IgD-negative memory B cell (primary cell): ENCODE measurements at regions not wholly inside any gene's neighbourhood (a gene's known extent, or its start where the extent isn't known, plus 50 kb on each side); places are given as distances from the start of the nearest gene placed in this dataset.
"Not testable (repeated sequence)": the region's sequence is repeated elsewhere in the genome, so short reads cannot be mapped to it uniquely, and the experiment has no call there.

ENCODE experiments used
- H3K27ac Mint-ChIP-seq, 3 donors: one replicate each; pipeline ENCODE4 v1.8.0; 2020 to 2022; ENCODE audit warnings: mild to moderate bottlenecking in 3 of 3, mixed read lengths in 3 of 3, moderate library complexity in 1 of 3
- H3K27me3 Mint-ChIP-seq: one replicate; pipeline ENCODE4 v1.8.0; 2021; ENCODE audit warnings: mixed read lengths
- H3K36me3 Mint-ChIP-seq: one replicate; pipeline ENCODE4 v1.8.0; 2020; ENCODE audit warnings: mild to moderate bottlenecking, mixed read lengths
- H3K4me1 Mint-ChIP-seq, 3 donors: one replicate each; pipeline ENCODE4 v1.8.0; 2020 to 2022; ENCODE audit warnings: mixed read lengths in 3 of 3, mild to moderate bottlenecking in 1 of 3
- H3K4me3 Mint-ChIP-seq, 4 donors: one replicate each; pipeline ENCODE4 v1.8.0; 2020 to 2022; ENCODE audit warnings: mild to moderate bottlenecking in 4 of 4, mixed read lengths in 4 of 4, moderate library complexity in 3 of 4
- H3K9me3 Mint-ChIP-seq, 3 donors: one replicate each; pipeline ENCODE4 v1.8.0; 2020 to 2021; ENCODE audit warnings: mixed read lengths in 3 of 3, mild to moderate bottlenecking in 1 of 3

DNA sequence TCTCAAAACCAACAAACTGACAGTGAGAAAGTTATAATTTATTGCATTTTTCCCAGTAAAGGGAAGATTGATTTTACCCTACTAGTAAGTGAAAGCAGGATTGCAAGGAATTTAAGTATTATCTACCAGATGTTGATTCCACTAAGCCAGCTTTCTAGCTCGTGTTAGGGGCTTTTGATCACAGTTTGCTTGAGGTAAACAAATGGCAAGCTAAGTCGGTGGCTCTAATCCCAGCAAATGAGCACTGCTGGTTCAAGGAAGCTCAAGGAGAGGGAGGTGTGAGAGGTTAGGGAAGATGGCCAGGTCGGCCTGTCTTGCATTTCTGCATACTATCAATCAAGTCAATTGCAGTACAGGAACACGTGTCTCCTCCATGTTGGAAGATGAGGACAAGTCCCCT lies 448.7 kb upstream of the POM121L12 start:
- no peaks in the 10 kb centered on the region for H3K36me3 Mint-ChIP-seq
- no peak overlapping the region for H3K4me3 Mint-ChIP-seq
- H3K9me3 Mint-ChIP-seq = peaks cover 2 to 16% (median 8%) of the 10 kb centered on the region in 3 donors
- no peaks in the 10 kb centered on the region for H3K27me3 Mint-ChIP-seq
- no peak overlapping the region for H3K27ac Mint-ChIP-seq
- H3K4me1 Mint-ChIP-seq = no peaks in the 10 kb centered on the region

GRCh38 chr7:52584041-52584440 lies 451.4 kb upstream of the POM121L12 start:
- Mint-ChIP-seq H3K27ac (no peak overlapping the region), H3K4me3 (no peak overlapping the region), H3K27me3 (no peaks in the 10 kb centered on the region), H3K9me3 (peaks cover 0 to 16% (median 8%) of the 10 kb centered on the region in 3 donors), H3K4me1 (no peaks in the 10 kb centered on the region), H3K36me3 (no peaks in the 10 kb centered on the region)

DNA sequence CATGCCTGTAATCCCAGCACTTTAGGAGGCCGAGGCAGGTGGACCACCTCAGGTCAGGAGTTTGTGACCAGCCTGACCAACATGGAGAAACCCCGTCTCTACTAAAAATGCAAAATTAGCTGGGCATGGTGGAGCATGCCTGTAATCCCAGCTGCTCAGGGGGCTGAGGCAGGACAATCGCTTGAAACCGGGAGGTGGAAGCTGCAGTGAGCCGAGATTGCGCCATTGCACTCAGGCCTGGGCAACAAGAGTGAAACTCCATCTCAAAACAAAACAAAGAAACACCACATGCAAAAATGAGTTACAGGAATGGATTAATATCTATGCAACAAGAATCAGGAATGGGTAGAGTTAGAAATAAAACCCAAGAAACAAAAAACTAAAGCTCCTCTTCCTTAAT lies 462.3 kb upstream of the POM121L12 start:
- not testable (repeated sequence) for H3K4me1 Mint-ChIP-seq, H3K27me3 Mint-ChIP-seq, H3K36me3 Mint-ChIP-seq, H3K27ac Mint-ChIP-seq, H3K9me3 Mint-ChIP-seq, H3K4me3 Mint-ChIP-seq

- H3K4me3 Mint-ChIP-seq = no peak overlapping the region
- H3K36me3 Mint-ChIP-seq = no peaks in the 10 kb centered on the region
- H3K9me3 Mint-ChIP-seq = peaks cover 0 to 10% (median 7%) of the 10 kb centered on the region in 3 donors
- no peak overlapping the region for H3K27ac Mint-ChIP-seq
- H3K4me1 Mint-ChIP-seq = no peaks in the 10 kb centered on the region
- no peaks in the 10 kb centered on the region for H3K27me3 Mint-ChIP-seq
Measured at GRCh38 chr7:52571026-52571425, 464.4 kb upstream of the POM121L12 start.

DNA sequence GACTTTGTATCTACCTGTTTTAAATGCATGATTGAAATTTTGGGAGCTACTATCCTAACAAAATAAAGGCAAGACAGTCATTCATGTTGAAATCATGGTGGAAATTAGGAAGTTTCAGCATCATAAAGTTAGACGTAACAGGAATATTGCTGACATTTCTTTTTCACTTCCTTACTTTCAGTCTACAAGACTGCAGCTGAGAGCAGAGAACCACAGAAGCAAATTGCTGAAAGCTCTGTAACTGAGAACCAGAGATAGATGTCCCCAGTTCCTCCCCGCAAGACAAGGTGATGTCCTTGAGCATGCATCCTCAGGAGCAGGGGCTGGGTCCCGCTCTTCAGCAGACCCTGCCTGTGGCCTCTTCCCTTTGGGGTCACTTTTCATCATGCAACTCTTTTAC lies 466.3 kb upstream of the POM121L12 start:
- no peak overlapping the region for H3K27ac Mint-ChIP-seq
- H3K4me1 Mint-ChIP-seq = no peaks in the 10 kb centered on the region
- no peak overlapping the region for H3K4me3 Mint-ChIP-seq
- H3K9me3 Mint-ChIP-seq = peaks cover 0 to 11% (median 7%) of the 10 kb centered on the region in 3 donors
- H3K36me3 Mint-ChIP-seq = peaks cover under 1% of the 10 kb centered on the region
- no peaks in the 10 kb centered on the region for H3K27me3 Mint-ChIP-seq

- Mint-ChIP-seq H3K27ac (no peak overlapping the region), H3K36me3 (peaks cover 2% of the 10 kb centered on the region), H3K27me3 (no peaks in the 10 kb centered on the region), H3K4me1 (peaks cover 0 to 2% (median 0%) of the 10 kb centered on the region in 3 donors), H3K9me3 (peaks cover 3 to 14% (median 7%) of the 10 kb centered on the region in 3 donors), H3K4me3 (no peak overlapping the region)
Measured at GRCh38 chr7:52565974-52566373, 469.5 kb upstream of the POM121L12 start.

GRCh38 chr7:52555805-52556204 lies 479.6 kb upstream of the POM121L12 start:
- Mint-ChIP-seq H3K4me3 (no peak overlapping the region), H3K4me1 (no peaks in the 10 kb centered on the region), H3K9me3 (peaks cover 0 to 11% (median 6%) of the 10 kb centered on the region in 3 donors), H3K27ac (no peak overlapping the region), H3K36me3 (no peaks in the 10 kb centered on the region), H3K27me3 (no peaks in the 10 kb centered on the region)

DNA sequence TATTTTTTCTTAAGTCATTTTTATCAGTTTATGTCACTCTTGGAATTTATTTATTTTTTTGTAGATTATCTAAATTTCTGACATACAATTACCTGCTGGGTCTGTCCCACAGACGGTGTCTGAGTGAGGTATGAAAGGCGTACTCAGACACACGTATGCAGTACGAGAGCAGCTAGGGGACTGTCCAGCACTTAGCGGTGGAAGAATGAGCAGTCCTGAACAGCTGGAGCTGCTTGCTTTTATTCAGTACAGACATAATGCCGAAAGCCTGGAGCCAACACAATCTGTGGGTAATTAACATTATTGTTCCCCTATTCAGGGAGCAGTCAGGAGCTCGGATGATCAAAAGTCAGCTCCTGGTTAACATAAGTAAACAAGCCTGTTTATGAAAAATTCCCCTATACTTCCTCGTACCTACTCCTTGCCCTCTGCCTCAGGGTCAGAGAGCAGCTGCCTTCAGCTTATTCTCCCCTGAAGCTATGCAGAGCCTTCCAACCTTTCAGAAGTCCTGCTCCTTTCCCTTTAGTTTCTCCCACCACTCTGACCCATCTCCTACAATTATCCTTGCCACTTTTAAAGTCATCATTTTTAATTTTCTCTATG lies 488.0 kb upstream of the POM121L12 start:
- Mint-ChIP-seq H3K4me3 (no peak overlapping the region), H3K4me1 (no peaks in the 10 kb centered on the region), H3K27ac (no peak overlapping the region), H3K36me3 (no peaks in the 10 kb centered on the region), H3K9me3 (peaks cover 2 to 16% (median 7%) of the 10 kb centered on the region in 3 donors), H3K27me3 (no peaks in the 10 kb centered on the region)

- H3K9me3 Mint-ChIP-seq = peaks cover 5 to 18% (median 5%) of the 10 kb centered on the region in 3 donors
- H3K36me3 Mint-ChIP-seq, H3K4me1 Mint-ChIP-seq, H3K4me3 Mint-ChIP-seq, H3K27me3 Mint-ChIP-seq, H3K27ac Mint-ChIP-seq: not testable (repeated sequence)
Measured at GRCh38 chr7:52541198-52541765, 494.2 kb upstream of the POM121L12 start.

GRCh38 chr7:52540041-52540440 lies 495.4 kb upstream of the POM121L12 start:
- Mint-ChIP-seq H3K36me3 (no peaks in the 10 kb centered on the region), H3K27ac (no peak overlapping the region), H3K4me3 (no peak overlapping the region), H3K9me3 (peaks cover 3 to 19% (median 5%) of the 10 kb centered on the region in 3 donors), H3K27me3 (no peaks in the 10 kb centered on the region), H3K4me1 (no peaks in the 10 kb centered on the region)

DNA sequence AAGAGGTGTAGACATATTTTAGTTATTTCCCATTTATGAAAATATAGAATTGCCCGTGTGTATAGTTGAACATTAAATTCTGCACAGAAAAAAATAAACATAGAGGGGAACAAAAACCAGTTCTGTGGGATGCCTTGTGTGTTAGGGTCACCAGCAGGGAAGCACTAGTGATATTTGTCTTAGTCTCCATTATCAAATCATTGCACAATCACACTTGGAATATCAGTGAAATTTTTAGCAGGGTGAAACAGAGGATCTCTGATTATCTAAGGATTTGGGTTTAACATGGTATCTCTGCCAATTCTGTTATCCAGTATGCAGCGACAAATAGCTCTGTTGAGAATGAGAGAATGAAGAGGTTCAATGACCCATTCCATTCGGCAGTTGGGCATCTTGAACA lies 496.0 kb upstream of the POM121L12 start:
- Mint-ChIP-seq H3K27me3 (no peaks in the 10 kb centered on the region), H3K36me3 (no peaks in the 10 kb centered on the region), H3K4me3 (no peak overlapping the region), H3K27ac (no peak overlapping the region), H3K9me3 (peaks cover 3 to 14% (median 5%) of the 10 kb centered on the region in 3 donors), H3K4me1 (no peaks in the 10 kb centered on the region)

- Mint-ChIP-seq H3K9me3 (peaks cover 5 to 19% (median 5%) of the 10 kb centered on the region in 3 donors), H3K27me3 (no peaks in the 10 kb centered on the region), H3K36me3 (no peaks in the 10 kb centered on the region), H3K4me3 (no peak overlapping the region), H3K27ac (no peak overlapping the region), H3K4me1 (no peaks in the 10 kb centered on the region)
Measured at GRCh38 chr7:52537051-52537450, 498.4 kb upstream of the POM121L12 start.

DNA sequence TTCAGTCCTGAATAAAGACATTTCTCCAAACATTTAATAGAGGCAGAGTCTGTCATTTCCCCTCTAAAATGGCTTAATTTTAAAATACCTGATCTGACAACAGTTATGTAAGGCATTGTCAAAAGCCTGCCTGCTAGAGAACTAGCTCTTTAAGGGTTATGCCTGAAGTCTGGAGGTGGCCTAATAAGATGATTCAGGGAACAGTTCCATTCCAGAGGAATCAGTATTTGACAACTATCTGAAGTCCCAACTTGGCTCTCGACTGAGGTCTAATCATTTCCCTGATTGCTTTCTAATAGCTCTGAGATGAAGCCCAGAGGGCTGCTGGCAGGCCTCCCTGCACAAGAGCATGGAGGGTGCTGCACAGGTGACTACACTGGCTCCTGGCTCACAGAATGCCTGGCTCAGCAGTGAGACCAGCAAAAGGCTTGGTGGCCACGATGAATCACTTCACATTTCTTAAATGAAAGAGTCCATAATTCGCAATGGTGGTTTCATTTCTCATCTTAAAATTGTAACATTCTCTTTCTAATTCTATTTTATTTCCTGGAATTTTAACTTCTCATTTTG lies 509.6 kb upstream of the POM121L12 start:
- Mint-ChIP-seq H3K27ac (no peak overlapping the region), H3K4me1 (no peaks in the 10 kb centered on the region), H3K36me3 (no peaks in the 10 kb centered on the region), H3K9me3 (peaks cover 0 to 2% (median 0%) of the 10 kb centered on the region in 3 donors), H3K27me3 (no peaks in the 10 kb centered on the region), H3K4me3 (no peak overlapping the region)

DNA sequence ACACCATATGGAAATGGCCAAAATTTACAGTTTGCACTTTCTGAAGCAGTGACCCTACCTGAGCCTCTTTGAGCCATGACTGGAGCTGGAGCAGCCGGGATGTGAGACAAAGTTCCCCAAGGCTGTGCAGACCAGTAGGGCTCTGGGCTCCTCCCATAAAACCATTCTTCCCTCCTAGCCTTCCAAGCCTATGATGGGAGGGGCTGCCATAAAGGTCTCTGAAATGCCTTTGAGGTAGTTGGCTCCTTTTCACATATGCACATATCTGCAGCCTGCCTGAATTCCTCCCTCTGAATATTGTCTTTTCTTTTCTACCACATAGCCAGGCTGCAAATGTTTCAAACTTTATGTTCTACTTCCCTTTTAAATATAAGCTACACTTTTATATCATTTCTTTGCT lies 516.6 kb upstream of the POM121L12 start:
- Mint-ChIP-seq H3K4me1 (no peaks in the 10 kb centered on the region), H3K27me3 (no peaks in the 10 kb centered on the region), H3K9me3 (peaks cover 2 to 13% (median 8%) of the 10 kb centered on the region in 3 donors), H3K4me3 (no peak overlapping the region), H3K27ac (no peak overlapping the region), H3K36me3 (no peaks in the 10 kb centered on the region)

DNA sequence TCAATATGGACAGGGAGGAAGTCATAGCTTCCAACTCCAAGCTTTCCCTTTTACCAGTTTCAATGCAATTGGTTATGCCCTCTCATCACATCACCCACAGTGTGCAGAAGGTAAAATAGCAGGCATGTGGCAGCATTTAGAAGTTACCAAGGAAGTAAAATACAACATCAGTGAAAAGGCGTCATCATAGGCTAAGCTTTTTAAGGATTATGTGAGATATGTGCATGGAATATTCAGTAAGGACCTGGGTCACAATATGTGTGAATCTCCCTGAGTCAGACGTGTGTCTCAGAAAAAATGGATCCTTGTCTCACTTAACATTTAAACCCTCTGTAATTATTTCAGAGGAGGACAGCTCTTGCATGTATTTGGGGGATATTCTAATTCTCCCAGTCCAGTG lies 522.8 kb upstream of the POM121L12 start:
- Mint-ChIP-seq H3K27me3 (no peaks in the 10 kb centered on the region), H3K4me3 (no peak overlapping the region), H3K4me1 (no peaks in the 10 kb centered on the region), H3K9me3 (peaks cover 0 to 16% (median 13%) of the 10 kb centered on the region in 3 donors), H3K27ac (no peak overlapping the region), H3K36me3 (no peaks in the 10 kb centered on the region)
